ENCODE measurements at regions not wholly inside any gene's neighbourhood (a gene's known extent, or its start where the extent isn't known, plus 50 kb on each side); places are given as distances from the start of the nearest gene placed in this dataset.

- H3K4me3 ChIP-seq (replicated peaks in 1 of 2; ENCODE audit: low read depth in 1 of 2, low read length in 2 of 2): no peak overlapping the region
- no peak overlapping the region for H3K4me2 ChIP-seq (ENCODE audit: low read length)
- no peaks in the 10 kb centered on the region for H3K9me2 ChIP-seq (ENCODE audit: insufficient read depth)
- H2AFZ ChIP-seq (ENCODE audit: low read depth, low read length, poor library complexity, severe bottlenecking): no peak overlapping the region
- DNase-seq (ENCODE audit: low read depth, low spot score) (no peak), ATAC-seq (no peak)
- peaks cover 0 to 5% of the 10 kb centered on the region in 2 experiments; a peak in 1 of 4 replicates for H3K4me1 ChIP-seq (ENCODE audit: control insufficient read depth in 1 of 2, insufficient read depth in 2 of 2, low read length in 2 of 2)
- H3K9me3 ChIP-seq (ENCODE audit: control insufficient read depth in 1 of 2, insufficient read depth in 1 of 2, low read depth in 1 of 2, low read length in 2 of 2): no peaks in the 10 kb centered on the region
- no TSS peak for BruUV-seq (replicated peaks)
- intact Hi-C loops (cut with micrococcal nuclease): no loop called here
- ChIA-PET POLR2A (no interaction called here), CTCF (no interaction called here), RAD21 (ENCODE audit: low non-redundant PET in 1 of 2, low total read pairs in 2 of 2, uncharacterized antibody in 2 of 2, unreplicated experiment in 2 of 2) (no interaction called here)
- H3K79me2 ChIP-seq (ENCODE audit: insufficient read depth, low read length): no peaks in the 10 kb centered on the region
- H3K27me3 ChIP-seq (ENCODE audit: insufficient read depth, low read length): 0 out of 2 replicates have a peak, but pooled peaks cover 5% of the 10 kb centered on the region
- no peaks in the 10 kb centered on the region for H3K36me3 ChIP-seq (ENCODE audit: control insufficient read depth in 1 of 2, insufficient read depth in 2 of 2, low read length in 2 of 2)
- TF ChIP-seq ATF3 (IDR thresholded peaks at IDR 0.05) (no peak), CBX3 (IDR thresholded peaks at IDR 0.05; ENCODE audit: low read depth) (no peak), CEBPB (IDR thresholded peaks at IDR 0.05; ENCODE audit: low read depth) (no peak), FOSL1 (IDR thresholded peaks at IDR 0.05; ENCODE audit: low read depth) (no peak), JUND (IDR thresholded peaks at IDR 0.05) (no peak), EGR1 (IDR thresholded peaks at IDR 0.05; ENCODE audit: low read depth) (no peak), TCF7L2 (IDR thresholded peaks at IDR 0.05; ENCODE audit: borderline replicate concordance, extremely low read depth, insufficient read depth, insufficient read length) (no peak), SP1 (IDR thresholded peaks at IDR 0.05; ENCODE audit: low read depth) (no peak), SRF (IDR thresholded peaks at IDR 0.05; ENCODE audit: low read depth) (no peak), YY1 (IDR thresholded peaks at IDR 0.05; ENCODE audit: extremely low read depth, insufficient replicate concordance, low read depth, low read length) (no peak), CTCF (IDR thresholded peaks at IDR 0.05 in 2 of 3, conservative IDR thresholded peaks at IDR 0.05 in 1 of 3; ENCODE audit: borderline replicate concordance in 1 of 3, insufficient read depth in 1 of 3, low read depth in 2 of 3, low read length in 2 of 3) (no peak), SIN3A (IDR thresholded peaks at IDR 0.05; ENCODE audit: low read depth) (no peak), RAD21 (IDR thresholded peaks at IDR 0.05; ENCODE audit: low read depth) (no peak), ZFX (IDR thresholded peaks at IDR 0.05) (no peak), MAX (IDR thresholded peaks at IDR 0.05) (no peak), ZBTB33 (IDR thresholded peaks at IDR 0.05; ENCODE audit: extremely low read depth, insufficient replicate concordance, low read length) (no peak), ELF1 (IDR thresholded peaks at IDR 0.05; ENCODE audit: borderline replicate concordance, low read depth) (no peak), REST (IDR thresholded peaks at IDR 0.05; ENCODE audit: low read depth) (no peak), POLR2AphosphoS5 (IDR thresholded peaks at IDR 0.05; ENCODE audit: low read depth, low read length) (no peak)
- H3K9ac ChIP-seq (ENCODE audit: low read length): no peak overlapping the region
- no peaks in the 10 kb centered on the region for H4K20me1 ChIP-seq (ENCODE audit: insufficient read depth)
- H3K27ac ChIP-seq (ENCODE audit: low read depth, low read length): no peak overlapping the region
Observed at GRCh38 chr2:204335451-204336058, 209.7 kb upstream of the PARD3B start.
